ENCODE measurements at regions not wholly inside any gene's neighbourhood (a gene's known extent, or its start where the extent isn't known, plus 50 kb on each side); places are given as distances from the start of the nearest gene placed in this dataset.

- TF ChIP-seq CHD7 (IDR thresholded peaks at IDR 0.05; ENCODE audit: insufficient replicate concordance, low read length) (no peak), CTCF (IDR thresholded peaks at IDR 0.05; ENCODE audit: control extremely low read depth in 1 of 3, insufficient read depth in 1 of 3, low read depth in 1 of 3, low read length in 3 of 3) (no peak), EZH2 (IDR thresholded peaks at IDR 0.05; ENCODE audit: low read depth, low read length, severe bottlenecking) (no peak), USF2 (IDR thresholded peaks at IDR 0.05; ENCODE audit: low read length) (no peak)
These were observed 556.4 kb upstream of the SMIM31 start (continued) for GRCh38 chr4:164197556-164197955.

Data from H1 (cell line).